Mesendoderm (in vitro differentiated cells): ENCODE measurements at regions not wholly inside any gene's neighbourhood (a gene's known extent, or its start where the extent isn't known, plus 50 kb on each side); places are given as distances from the start of the nearest gene placed in this dataset.
"Not testable (repeated sequence)": the region's sequence is repeated elsewhere in the genome, so short reads cannot be mapped to it uniquely, and the experiment has no call there.

Source experiments
- DNase-seq: peaks from one replicate; pipeline ENCODE4 v3.0.0; 2013
- H2AK5ac ChIP-seq: 2 replicates; pipeline ENCODE4 v1.6.1; 2013; ENCODE audit warnings: low read length, inconsistent platforms
- H2BK120ac ChIP-seq: 2 replicates; pipeline ENCODE4 v1.6.1; 2013; ENCODE audit warnings: low read depth, mild to moderate bottlenecking, low read length, moderate library complexity, mixed read lengths
- H2BK15ac ChIP-seq: replicated peaks from 2 replicates; pipeline ENCODE4 v1.6.1; 2013; ENCODE audit warnings: low read depth, mild to moderate bottlenecking, moderate library complexity
- H2BK5ac ChIP-seq: 2 replicates; pipeline ENCODE4 v1.6.1; 2013; ENCODE audit warnings: low read length, inconsistent platforms
- H3K18ac ChIP-seq: 2 replicates; pipeline ENCODE4 v1.6.1; 2013; ENCODE audit warnings: mild to moderate bottlenecking, low read length, mixed read lengths
- H3K23ac ChIP-seq: one replicate; pipeline ENCODE4 v1.6.1; 2013; ENCODE audit warnings: low read length
- H3K27ac ChIP-seq: 2 replicates; pipeline ENCODE4 v1.5.1; 2013; ENCODE audit warnings: low read depth, mild to moderate bottlenecking, inconsistent platforms, low read length, moderate library complexity
- H3K27me3 ChIP-seq: 2 replicates; pipeline ENCODE4 v1.6.1; 2013; ENCODE audit warnings: low read length, control low read depth, mild to moderate bottlenecking, inconsistent platforms; ENCODE audit not compliant: insufficient read depth, poor library complexity
- H3K36me3 ChIP-seq: 2 replicates; pipeline ENCODE4 v1.6.1; 2013; ENCODE audit warnings: low read length, inconsistent platforms; ENCODE audit not compliant: control insufficient read depth, insufficient read depth
- H3K4ac ChIP-seq: one replicate; pipeline ENCODE4 v1.6.1; 2013; ENCODE audit warnings: low read depth, mild to moderate bottlenecking, low read length, moderate library complexity
- H3K4me1 ChIP-seq: 2 replicates; pipeline ENCODE4 v1.6.1; 2013; ENCODE audit warnings: low read depth, low read length, inconsistent platforms; ENCODE audit not compliant: control insufficient read depth
- H3K4me2 ChIP-seq: 2 replicates; pipeline ENCODE4 v1.6.1; 2013; ENCODE audit warnings: low read length
- H3K4me3 ChIP-seq: 2 replicates; pipeline ENCODE4 v1.5.1; 2013; ENCODE audit warnings: mild to moderate bottlenecking, low read length
- H3K56ac ChIP-seq: one replicate; pipeline ENCODE4 v1.6.1; 2013; ENCODE audit warnings: low read length
- H3K79me1 ChIP-seq: 2 replicates; pipeline ENCODE4 v1.6.1; 2013; ENCODE audit warnings: low read length, inconsistent platforms
- H3K79me2 ChIP-seq: 2 replicates; pipeline ENCODE4 v1.6.1; 2013; ENCODE audit warnings: mild to moderate bottlenecking, low read length; ENCODE audit not compliant: control insufficient read depth, insufficient read depth
- H3K9ac ChIP-seq: 2 replicates; pipeline ENCODE4 v1.6.1; 2013; ENCODE audit warnings: low read length, inconsistent platforms
- H4K5ac ChIP-seq: one replicate; pipeline ENCODE4 v1.6.1; 2013; ENCODE audit warnings: low read length
- H4K8ac ChIP-seq: one replicate; pipeline ENCODE4 v1.6.1; 2013; ENCODE audit warnings: low read depth, mild to moderate bottlenecking, control low read depth, low read length, moderate library complexity
- WGBS: extraction: QIAGEN DNeasy Blood & Tissue Kit; methylation state at CpG from one replicate; pipeline ENCODE4 v1.1.7; 2013; ENCODE audit warnings: low lambda C conversion rate, missing lambda C conversion rate; ENCODE audit not compliant: insufficient coverage; ENCODE audit errors: extremely low coverage; 5-methylcytosine and 5-hydroxymethylcytosine counted together

DNA sequence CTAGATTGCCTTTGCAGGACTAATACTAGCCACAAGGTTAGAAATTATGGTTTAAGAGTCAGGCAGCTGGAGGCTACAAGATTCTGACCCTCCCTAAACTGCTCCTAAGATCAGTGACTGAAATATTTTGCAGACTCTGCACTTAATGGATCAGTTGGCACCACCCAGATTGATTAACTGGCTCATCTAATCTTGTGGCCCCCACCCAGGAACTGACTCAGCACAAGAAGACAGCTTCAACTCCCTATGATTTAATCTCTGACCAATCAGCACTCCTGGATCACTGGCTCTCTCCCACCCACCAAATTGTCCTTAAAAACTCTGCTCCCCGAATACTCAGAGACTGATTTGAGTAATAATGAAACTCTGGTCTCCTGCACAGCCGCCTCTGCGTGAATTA, 145.4 kb upstream of the LCORL start:
- H3K4me3 ChIP-seq, result no peak overlapping the region
- H2BK120ac ChIP-seq, result no peak overlapping the region
- no CpG with 5 or more reads among the region's 3 CpGs for WGBS
- no peak overlapping the region for H3K9ac ChIP-seq
- no peak overlapping the region for H3K27ac ChIP-seq
- H3K18ac ChIP-seq, result no peak overlapping the region
- no peak overlapping the region for H3K4me2 ChIP-seq
- H3K23ac ChIP-seq, result no peak overlapping the region
- no peak overlapping the region for H2AK5ac ChIP-seq
- no peaks in the 10 kb centered on the region for H3K79me2 ChIP-seq
- no peak for DNase-seq
- no peaks in the 10 kb centered on the region for H3K79me1 ChIP-seq
- H4K8ac ChIP-seq, result no peak overlapping the region
- no peak overlapping the region for H3K56ac ChIP-seq
- H2BK5ac ChIP-seq, result no peak overlapping the region
- no peaks in the 10 kb centered on the region for H3K4me1 ChIP-seq
- no peak overlapping the region for H4K5ac ChIP-seq
- H2BK15ac ChIP-seq, result no peak overlapping the region
- no peaks in the 10 kb centered on the region for H3K36me3 ChIP-seq
- no peak overlapping the region for H3K4ac ChIP-seq
- no peaks in the 10 kb centered on the region for H3K27me3 ChIP-seq

DNA sequence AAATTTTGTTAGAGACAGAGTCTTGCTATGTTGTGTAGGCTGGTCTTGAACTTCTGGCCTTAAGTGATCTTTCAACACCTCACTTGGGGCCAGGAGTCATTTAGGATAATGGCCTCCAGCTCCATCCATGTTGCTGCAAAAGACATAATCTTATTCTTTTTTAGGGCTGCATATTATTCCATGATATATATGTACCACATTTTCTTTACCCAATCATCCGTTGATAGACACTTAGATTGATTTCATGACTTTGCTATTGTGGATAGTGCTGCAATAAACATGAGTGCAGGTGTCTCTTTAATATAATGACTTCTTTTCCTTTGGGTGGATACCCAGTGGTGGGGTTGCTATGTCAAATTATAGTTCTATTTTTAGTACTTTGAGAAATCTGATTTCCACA, 140.9 kb upstream of the LCORL start:
- Histone ChIP-seq H4K5ac (no peak overlapping the region), H3K9ac (no peak overlapping the region), H3K27me3 (no peaks in the 10 kb centered on the region), H4K8ac (no peak overlapping the region), H3K23ac (no peak overlapping the region), H3K36me3 (no peaks in the 10 kb centered on the region), H3K4ac (no peak overlapping the region), H3K18ac (no peak overlapping the region), H3K4me1 (no peaks in the 10 kb centered on the region), H3K4me2 (no peak overlapping the region), H3K27ac (no peak overlapping the region), H3K4me3 (no peak overlapping the region), H2AK5ac (no peak overlapping the region), H3K79me2 (no peaks in the 10 kb centered on the region), H2BK5ac (no peak overlapping the region), H2BK120ac (no peak overlapping the region), H3K79me1 (no peaks in the 10 kb centered on the region), H2BK15ac (no peak overlapping the region), H3K56ac (no peak overlapping the region)
- DNase-seq, result no peak
- WGBS, result no CpG with 5 or more reads among the region's 1 CpG

GRCh38 chr4:18159117-18159912, 137.8 kb upstream of the LCORL start:
- not testable (repeated sequence) for H2AK5ac ChIP-seq, H3K18ac ChIP-seq, H3K79me2 ChIP-seq, H3K23ac ChIP-seq, H3K36me3 ChIP-seq, H4K5ac ChIP-seq, H3K27ac ChIP-seq, H2BK15ac ChIP-seq, H3K4me1 ChIP-seq, DNase-seq, H3K9ac ChIP-seq, H3K4me2 ChIP-seq, H4K8ac ChIP-seq, H3K4ac ChIP-seq, H3K56ac ChIP-seq, H3K79me1 ChIP-seq, H3K27me3 ChIP-seq, H3K4me3 ChIP-seq, H2BK120ac ChIP-seq, H2BK5ac ChIP-seq
- WGBS, result no CpG with 5 or more reads among the region's 51 CpGs

GRCh38 chr4:18155067-18156041, 133.8 kb upstream of the LCORL start:
- no peak overlapping the region for H2BK5ac ChIP-seq
- H4K8ac ChIP-seq, result no peak overlapping the region
- no peak overlapping the region for H3K27ac ChIP-seq
- H3K79me2 ChIP-seq, result no peaks in the 10 kb centered on the region
- no peak overlapping the region for H4K5ac ChIP-seq
- no peak for DNase-seq
- no peak overlapping the region for H3K23ac ChIP-seq
- H3K56ac ChIP-seq, result no peak overlapping the region
- H3K27me3 ChIP-seq, result no peaks in the 10 kb centered on the region
- no peaks in the 10 kb centered on the region for H3K4me1 ChIP-seq
- no peak overlapping the region for H3K9ac ChIP-seq
- H3K4me2 ChIP-seq, result no peak overlapping the region
- no peak overlapping the region for H2AK5ac ChIP-seq
- WGBS, result no CpG with 5 or more reads among the region's 2 CpGs
- H3K4ac ChIP-seq, result no peak overlapping the region
- no peak overlapping the region for H3K4me3 ChIP-seq
- no peak overlapping the region for H2BK120ac ChIP-seq
- no peak overlapping the region for H3K18ac ChIP-seq
- H2BK15ac ChIP-seq, result no peak overlapping the region
- no peaks in the 10 kb centered on the region for H3K36me3 ChIP-seq
- no peaks in the 10 kb centered on the region for H3K79me1 ChIP-seq

DNA sequence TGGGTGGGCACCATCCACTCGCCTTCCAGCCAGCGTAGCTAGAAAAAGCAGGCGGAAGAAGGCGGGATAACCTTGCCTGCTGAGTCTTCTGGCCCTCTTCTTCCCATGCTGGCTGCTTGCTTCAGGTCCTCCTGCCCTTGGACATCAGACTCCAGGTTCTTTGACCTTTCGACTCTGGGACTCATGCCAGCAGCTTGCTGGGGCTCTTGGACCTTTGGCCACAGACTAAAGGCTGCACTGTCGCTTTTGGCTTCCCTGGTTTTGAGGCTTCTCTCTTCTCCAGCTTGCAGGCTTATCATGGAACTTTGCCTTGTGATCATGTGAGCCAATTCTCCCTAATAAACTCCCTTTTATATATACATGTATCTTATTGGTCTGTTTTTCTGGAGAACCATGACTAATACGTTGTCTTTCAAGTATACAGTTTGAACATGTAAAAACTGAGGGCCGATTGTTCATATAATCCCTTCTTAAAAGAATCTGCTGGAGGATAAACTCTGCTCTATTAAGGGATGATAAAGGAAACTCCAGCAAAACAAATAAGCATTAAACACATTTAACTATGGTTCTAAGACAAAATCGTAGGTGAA, 116.6 kb upstream of the LCORL start:
- Histone ChIP-seq H2BK15ac (no peak overlapping the region), H2AK5ac (no peak overlapping the region), H3K18ac (no peak overlapping the region), H3K23ac (no peak overlapping the region), H2BK120ac (no peak overlapping the region), H3K79me1 (no peaks in the 10 kb centered on the region), H3K36me3 (no peaks in the 10 kb centered on the region), H3K56ac (no peak overlapping the region), H2BK5ac (no peak overlapping the region), H3K4ac (no peak overlapping the region), H3K4me3 (no peak overlapping the region), H3K9ac (no peak overlapping the region), H3K4me1 (no peaks in the 10 kb centered on the region), H3K27me3 (no peaks in the 10 kb centered on the region), H3K4me2 (no peak overlapping the region), H4K8ac (no peak overlapping the region), H4K5ac (no peak overlapping the region), H3K79me2 (no peaks in the 10 kb centered on the region), H3K27ac (no peak overlapping the region)
- no CpG with 5 or more reads among the region's 9 CpGs for WGBS
- no peak for DNase-seq
